ENCODE measurements at regions not wholly inside any gene's neighbourhood (a gene's known extent, or its start where the extent isn't known, plus 50 kb on each side); places are given as distances from the start of the nearest gene placed in this dataset.
"Not testable (repeated sequence)": the region's sequence is repeated elsewhere in the genome, so short reads cannot be mapped to it uniquely, and the experiment has no call there.

- no peak for DNase-seq (ENCODE audit: low read depth)
Measured at GRCh38 chr3:34056951-34057390, 258.5 kb downstream of the PDCD6IP start.

GRCh38 chr3:34060995-34061394, 262.6 kb downstream of the PDCD6IP start:
- DNase-seq (ENCODE audit: low read depth), result not testable (repeated sequence)

- DNase-seq (ENCODE audit: low read depth), result no peak
Measured at GRCh38 chr3:34065901-34066300, 267.5 kb downstream of the PDCD6IP start.

- no peak for DNase-seq (ENCODE audit: low read depth)
Measured at GRCh38 chr3:34066328-34066727, 267.9 kb downstream of the PDCD6IP start.

GRCh38 chr3:34066999-34067398, 268.6 kb downstream of the PDCD6IP start:
- no peak for DNase-seq (ENCODE audit: low read depth)

GRCh38 chr3:34067536-34068051, 269.2 kb downstream of the PDCD6IP start:
- no peak for DNase-seq (ENCODE audit: low read depth)

- no peak for DNase-seq (ENCODE audit: low read depth)
Measured at GRCh38 chr3:34068505-34068904, 270.1 kb downstream of the PDCD6IP start.

- DNase-seq (ENCODE audit: low read depth), result no peak
Measured at GRCh38 chr3:34070831-34071585, 272.6 kb downstream of the PDCD6IP start.

GRCh38 chr3:34072297-34072696, 273.9 kb downstream of the PDCD6IP start:
- no peak for DNase-seq (ENCODE audit: low read depth)

GRCh38 chr3:34073111-34073510, 274.7 kb downstream of the PDCD6IP start:
- DNase-seq (ENCODE audit: low read depth), result no peak

GRCh38 chr3:34073961-34074360, 275.5 kb downstream of the PDCD6IP start:
- DNase-seq (ENCODE audit: low read depth), result no peak

- DNase-seq (ENCODE audit: low read depth), result no peak
Measured at GRCh38 chr3:34075975-34076374, 277.5 kb downstream of the PDCD6IP start.

GRCh38 chr3:34077417-34078195, 279.2 kb downstream of the PDCD6IP start:
- no peak for DNase-seq (ENCODE audit: low read depth)

GRCh38 chr3:34078418-34078817, 280.0 kb downstream of the PDCD6IP start:
- no peak for DNase-seq (ENCODE audit: low read depth)

GRCh38 chr3:34079849-34080248, 281.4 kb downstream of the PDCD6IP start:
- not testable (repeated sequence) for DNase-seq (ENCODE audit: low read depth)

GRCh38 chr3:34090379-34090778, 291.9 kb downstream of the PDCD6IP start:
- not testable (repeated sequence) for DNase-seq (ENCODE audit: low read depth)

GRCh38 chr3:34090876-34091275, 292.4 kb downstream of the PDCD6IP start:
- DNase-seq (ENCODE audit: low read depth), result no peak

- DNase-seq (ENCODE audit: low read depth), result not testable (repeated sequence)
Measured at GRCh38 chr3:34094280-34094679, 295.9 kb downstream of the PDCD6IP start.

- DNase-seq (ENCODE audit: low read depth), result no peak
Measured at GRCh38 chr3:34102288-34102687, 303.9 kb downstream of the PDCD6IP start.

- DNase-seq (ENCODE audit: low read depth), result no peak
Measured at GRCh38 chr3:34106379-34106778, 307.9 kb downstream of the PDCD6IP start.

GRCh38 chr3:34106879-34107278, 308.4 kb downstream of the PDCD6IP start:
- DNase-seq (ENCODE audit: low read depth), result no peak

- no peak for DNase-seq (ENCODE audit: low read depth)
Measured at GRCh38 chr3:34107669-34108068, 309.2 kb downstream of the PDCD6IP start.

GRCh38 chr3:34109021-34109420, 310.6 kb downstream of the PDCD6IP start:
- no peak for DNase-seq (ENCODE audit: low read depth)
